ENCODE measurements at regions not wholly inside any gene's neighbourhood (a gene's known extent, or its start where the extent isn't known, plus 50 kb on each side); places are given as distances from the start of the nearest gene placed in this dataset.

- intact Hi-C loops (cut with DNase I) = no loop called here
- WGBS = 61% methylated on average over 12 of the region's 12 CpGs
- Histone ChIP-seq H3K27ac (ENCODE audit: low read length) (no peak overlapping the region), H3K9me3 (ENCODE audit: control insufficient read depth, low read length) (peaks cover 1% of the 10 kb centered on the region), H3K27me3 (ENCODE audit: control insufficient read depth, insufficient read depth) (no peaks in the 10 kb centered on the region), H3K4me1 (ENCODE audit: control insufficient read depth, insufficient read depth, low read length) (no peaks in the 10 kb centered on the region), H3K4me3 (ENCODE audit: low read length) (no peak overlapping the region)
- ATAC-seq (no peak), DNase-seq (no peak)
Observed at GRCh38 chr16:26295625-26296304, 604.0 kb downstream of the HS3ST4 start.

GRCh38 chr16:26301516-26301915, 609.8 kb downstream of the HS3ST4 start:
- intact Hi-C loops (cut with DNase I) = no loop called here
- H3K27me3 ChIP-seq (ENCODE audit: control insufficient read depth, insufficient read depth) = no peaks in the 10 kb centered on the region
- 68% methylated on average over 2 of the region's 2 CpGs for WGBS
- no peaks in the 10 kb centered on the region for H3K4me1 ChIP-seq (ENCODE audit: control insufficient read depth, insufficient read depth, low read length)
- H3K9me3 ChIP-seq (ENCODE audit: control insufficient read depth, low read length) = no peaks in the 10 kb centered on the region
- H3K4me3 ChIP-seq (ENCODE audit: low read length) = no peak overlapping the region
- ATAC-seq (no peak), DNase-seq (no peak)
- no peak overlapping the region for H3K27ac ChIP-seq (ENCODE audit: low read length)

GRCh38 chr16:26316683-26317464, 625.1 kb downstream of the HS3ST4 start:
- DNase-seq (no peak), ATAC-seq (no peak)
- 62% methylated on average over 12 of the region's 12 CpGs for WGBS
- no peaks in the 10 kb centered on the region for H3K4me1 ChIP-seq (ENCODE audit: control insufficient read depth, insufficient read depth, low read length)
- H3K9me3 ChIP-seq (ENCODE audit: control insufficient read depth, low read length) = no peaks in the 10 kb centered on the region
- no peak overlapping the region for H3K27ac ChIP-seq (ENCODE audit: low read length)
- intact Hi-C loops (cut with DNase I) = no loop called here
- H3K4me3 ChIP-seq (ENCODE audit: low read length) = no peak overlapping the region
- no peaks in the 10 kb centered on the region for H3K27me3 ChIP-seq (ENCODE audit: control insufficient read depth, insufficient read depth)

GRCh38 chr16:26317885-26318284, 626.1 kb downstream of the HS3ST4 start:
- Histone ChIP-seq H3K4me3 (ENCODE audit: low read length) (no peak overlapping the region), H3K4me1 (ENCODE audit: control insufficient read depth, insufficient read depth, low read length) (no peaks in the 10 kb centered on the region), H3K27me3 (ENCODE audit: control insufficient read depth, insufficient read depth) (no peaks in the 10 kb centered on the region), H3K27ac (ENCODE audit: low read length) (no peak overlapping the region), H3K9me3 (ENCODE audit: control insufficient read depth, low read length) (no peaks in the 10 kb centered on the region)
- no peak for ATAC-seq
- DNase-seq = no peak
- intact Hi-C loops (cut with DNase I) = no loop called here

- Histone ChIP-seq H3K9me3 (ENCODE audit: control insufficient read depth, low read length) (no peaks in the 10 kb centered on the region), H3K27me3 (ENCODE audit: control insufficient read depth, insufficient read depth) (no peaks in the 10 kb centered on the region), H3K27ac (ENCODE audit: low read length) (no peak overlapping the region), H3K4me1 (ENCODE audit: control insufficient read depth, insufficient read depth, low read length) (no peaks in the 10 kb centered on the region), H3K4me3 (ENCODE audit: low read length) (no peak overlapping the region)
- no peak for DNase-seq
- intact Hi-C loops (cut with DNase I) = no loop called here
- 85% methylated on average over 1 of the region's 1 CpG for WGBS
- no peak for ATAC-seq
Observed at GRCh38 chr16:26330654-26331053, 638.9 kb downstream of the HS3ST4 start.

GRCh38 chr16:26334218-26335111, 642.7 kb downstream of the HS3ST4 start:
- no peaks in the 10 kb centered on the region for H3K4me1 ChIP-seq (ENCODE audit: control insufficient read depth, insufficient read depth, low read length)
- WGBS = 61% methylated on average over 8 of the region's 8 CpGs
- H3K27me3 ChIP-seq (ENCODE audit: control insufficient read depth, insufficient read depth) = no peaks in the 10 kb centered on the region
- DNase-seq (no peak), ATAC-seq (no peak)
- no peak overlapping the region for H3K27ac ChIP-seq (ENCODE audit: low read length)
- H3K9me3 ChIP-seq (ENCODE audit: control insufficient read depth, low read length) = no peaks in the 10 kb centered on the region
- intact Hi-C loops (cut with DNase I) = no loop called here
- no peak overlapping the region for H3K4me3 ChIP-seq (ENCODE audit: low read length)

- H3K9me3 ChIP-seq (ENCODE audit: control insufficient read depth, low read length) = no peaks in the 10 kb centered on the region
- no peak for DNase-seq
- no peaks in the 10 kb centered on the region for H3K27me3 ChIP-seq (ENCODE audit: control insufficient read depth, insufficient read depth)
- intact Hi-C loops (cut with DNase I) = no loop called here
- H3K27ac ChIP-seq (ENCODE audit: low read length) = no peak overlapping the region
- 73% methylated on average over 6 of the region's 6 CpGs for WGBS
- no peaks in the 10 kb centered on the region for H3K4me1 ChIP-seq (ENCODE audit: control insufficient read depth, insufficient read depth, low read length)
- ATAC-seq = no peak
- H3K4me3 ChIP-seq (ENCODE audit: low read length) = no peak overlapping the region
Observed at GRCh38 chr16:26335236-26335853, 643.6 kb downstream of the HS3ST4 start.

- ATAC-seq (no peak), DNase-seq (no peak)
- Histone ChIP-seq H3K4me3 (ENCODE audit: low read length) (no peak overlapping the region), H3K9me3 (ENCODE audit: control insufficient read depth, low read length) (no peaks in the 10 kb centered on the region), H3K27me3 (ENCODE audit: control insufficient read depth, insufficient read depth) (no peaks in the 10 kb centered on the region), H3K4me1 (ENCODE audit: control insufficient read depth, insufficient read depth, low read length) (no peaks in the 10 kb centered on the region), H3K27ac (ENCODE audit: low read length) (no peak overlapping the region)
- WGBS = 94% methylated on average over 6 of the region's 6 CpGs
- intact Hi-C loops (cut with DNase I) = no loop called here
Observed at GRCh38 chr16:26342621-26343020, 650.9 kb downstream of the HS3ST4 start.

GRCh38 chr16:26344240-26344776, 652.5 kb downstream of the HS3ST4 start:
- Histone ChIP-seq H3K4me1 (ENCODE audit: control insufficient read depth, insufficient read depth, low read length) (no peaks in the 10 kb centered on the region), H3K9me3 (ENCODE audit: control insufficient read depth, low read length) (no peaks in the 10 kb centered on the region), H3K4me3 (ENCODE audit: low read length) (no peak overlapping the region), H3K27ac (ENCODE audit: low read length) (no peak overlapping the region), H3K27me3 (ENCODE audit: control insufficient read depth, insufficient read depth) (no peaks in the 10 kb centered on the region)
- ATAC-seq (no peak), DNase-seq (no peak)
- 61% methylated on average over 4 of the region's 4 CpGs for WGBS
- intact Hi-C loops (cut with DNase I) = no loop called here

- no peaks in the 10 kb centered on the region for H3K9me3 ChIP-seq (ENCODE audit: control insufficient read depth, low read length)
- intact Hi-C loops (cut with DNase I) = no loop called here
- H3K27me3 ChIP-seq (ENCODE audit: control insufficient read depth, insufficient read depth) = no peaks in the 10 kb centered on the region
- no peak for DNase-seq
- ATAC-seq = no peak
- WGBS = 80% methylated on average over 5 of the region's 5 CpGs
- no peaks in the 10 kb centered on the region for H3K4me1 ChIP-seq (ENCODE audit: control insufficient read depth, insufficient read depth, low read length)
- H3K4me3 ChIP-seq (ENCODE audit: low read length) = no peak overlapping the region
- H3K27ac ChIP-seq (ENCODE audit: low read length) = no peak overlapping the region
Observed at GRCh38 chr16:26344976-26345375, 653.2 kb downstream of the HS3ST4 start.
